Fibroblast of skin of left quadriceps (primary cell): ENCODE measurements at regions not wholly inside any gene's neighbourhood (a gene's known extent, or its start where the extent isn't known, plus 50 kb on each side); places are given as distances from the start of the nearest gene placed in this dataset.
"Not testable (repeated sequence)": the region's sequence is repeated elsewhere in the genome, so short reads cannot be mapped to it uniquely, and the experiment has no call there.

Experiments used
- DNase-seq, 2 experiments: peaks; one replicate each; pipeline ENCODE4 v3.0.0-alpha.2; 2013; ENCODE audit warnings: low read depth in 2 of 2

DNA sequence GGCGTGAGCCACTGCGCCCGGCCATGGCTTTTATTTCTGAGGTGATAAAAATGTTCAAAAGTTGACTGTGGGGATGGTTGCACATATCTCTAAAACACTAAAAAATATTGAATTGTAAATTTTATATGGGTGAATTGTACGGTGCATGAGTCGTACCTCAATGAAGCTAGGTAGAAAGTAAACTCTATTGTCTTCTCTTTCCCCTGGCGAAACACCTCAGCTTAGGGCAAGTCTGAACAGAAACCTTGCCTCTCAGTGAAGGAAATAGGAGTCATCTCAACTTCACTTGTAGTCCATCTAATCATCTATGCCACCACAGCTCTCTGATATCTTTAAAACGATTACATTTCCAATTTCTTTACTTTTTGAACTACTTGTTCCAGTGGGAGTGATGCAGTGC is 309.6 kb downstream of the SPATA31A1 start:
- not testable (repeated sequence) for DNase-seq

DNA sequence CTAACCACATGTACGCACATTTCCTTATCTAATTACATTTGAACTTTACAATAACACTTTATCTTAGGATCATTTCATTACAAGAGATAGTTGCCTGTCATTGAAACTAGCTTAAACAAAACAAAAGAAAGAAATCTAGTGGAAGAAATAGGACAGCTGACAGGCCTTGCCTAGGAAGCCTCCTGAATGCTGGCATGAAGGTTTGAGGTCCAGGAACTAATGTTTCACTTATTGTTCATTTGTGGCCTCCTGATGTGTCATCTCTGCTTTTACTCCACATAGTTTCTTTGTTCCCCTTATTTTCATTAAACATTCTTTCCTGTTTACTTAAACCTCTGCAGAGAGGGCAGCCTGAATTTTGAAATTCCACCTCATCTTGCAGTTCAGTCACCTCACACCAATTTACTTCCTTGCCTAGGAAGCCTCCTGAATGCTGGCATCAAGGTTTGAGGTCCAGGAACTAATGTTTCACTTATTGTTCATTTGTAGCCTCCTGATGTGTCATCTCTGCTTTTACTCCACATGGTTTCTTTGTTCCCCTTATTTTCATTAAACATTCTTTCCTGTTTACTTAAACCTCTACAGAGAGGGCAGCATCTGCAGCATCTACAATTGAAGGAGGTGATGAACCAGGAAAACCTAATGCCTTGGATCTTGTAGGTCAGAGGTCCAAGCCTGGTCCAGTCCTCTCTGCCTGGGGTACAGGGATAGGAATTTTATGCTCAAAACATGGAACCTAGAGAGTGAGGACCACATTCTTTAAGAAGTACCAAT is 319.2 kb downstream of the SPATA31A1 start:
- DNase-seq = not testable (repeated sequence)

DNA sequence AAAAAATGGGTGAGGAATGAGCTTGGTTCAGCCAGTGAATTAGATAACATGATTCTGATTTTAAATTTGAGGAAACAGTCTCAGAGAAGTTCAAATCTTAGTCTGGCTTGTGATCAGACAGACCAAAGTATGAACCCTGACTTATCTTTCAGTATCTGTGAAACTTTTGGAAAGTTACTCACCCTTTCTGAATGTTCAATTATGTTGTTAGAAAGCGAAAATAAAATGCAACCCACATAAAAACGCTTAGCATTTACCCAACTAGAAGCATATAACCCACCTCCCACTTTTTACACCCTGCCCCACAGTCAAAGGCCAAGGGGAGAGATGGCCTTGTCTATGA is 319.7 kb downstream of the SPATA31A1 start:
- DNase-seq = not testable (repeated sequence)

DNA sequence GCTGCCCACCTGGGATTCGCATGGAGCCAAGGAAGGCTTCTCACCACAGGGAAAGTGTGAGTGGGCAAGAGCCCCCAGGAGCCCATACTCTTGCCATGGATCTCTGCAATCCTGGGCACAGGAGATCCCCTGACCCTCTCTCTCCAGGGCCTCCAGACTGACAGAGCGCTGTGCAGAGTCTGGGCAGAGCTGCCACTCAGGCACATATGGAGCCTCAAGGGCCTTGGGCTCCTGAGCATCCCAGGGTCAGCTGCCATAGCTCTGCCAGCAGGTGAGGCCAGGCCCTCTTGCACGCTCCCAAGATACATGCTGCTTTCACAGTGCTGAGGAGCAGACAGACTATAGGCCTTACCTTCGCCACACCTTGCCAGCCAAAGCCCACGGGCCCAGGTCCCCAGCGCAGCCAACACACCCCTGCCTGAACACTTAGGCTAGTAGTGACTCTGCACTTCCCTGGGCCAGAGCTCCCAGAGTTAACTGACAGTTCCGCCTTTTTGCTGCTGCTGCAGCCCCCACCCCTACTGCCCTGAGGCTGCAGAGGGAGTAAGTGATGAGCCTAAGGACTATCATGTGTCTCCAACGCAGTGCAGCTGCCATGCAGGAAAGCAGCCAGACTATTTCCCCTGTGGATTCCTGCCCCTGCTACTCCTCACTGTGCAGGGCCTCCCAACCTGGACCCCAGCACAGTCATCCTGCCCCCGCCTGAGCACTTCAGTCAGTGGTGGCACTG is 323.2 kb downstream of the SPATA31A1 start:
- DNase-seq = not testable (repeated sequence)

DNA sequence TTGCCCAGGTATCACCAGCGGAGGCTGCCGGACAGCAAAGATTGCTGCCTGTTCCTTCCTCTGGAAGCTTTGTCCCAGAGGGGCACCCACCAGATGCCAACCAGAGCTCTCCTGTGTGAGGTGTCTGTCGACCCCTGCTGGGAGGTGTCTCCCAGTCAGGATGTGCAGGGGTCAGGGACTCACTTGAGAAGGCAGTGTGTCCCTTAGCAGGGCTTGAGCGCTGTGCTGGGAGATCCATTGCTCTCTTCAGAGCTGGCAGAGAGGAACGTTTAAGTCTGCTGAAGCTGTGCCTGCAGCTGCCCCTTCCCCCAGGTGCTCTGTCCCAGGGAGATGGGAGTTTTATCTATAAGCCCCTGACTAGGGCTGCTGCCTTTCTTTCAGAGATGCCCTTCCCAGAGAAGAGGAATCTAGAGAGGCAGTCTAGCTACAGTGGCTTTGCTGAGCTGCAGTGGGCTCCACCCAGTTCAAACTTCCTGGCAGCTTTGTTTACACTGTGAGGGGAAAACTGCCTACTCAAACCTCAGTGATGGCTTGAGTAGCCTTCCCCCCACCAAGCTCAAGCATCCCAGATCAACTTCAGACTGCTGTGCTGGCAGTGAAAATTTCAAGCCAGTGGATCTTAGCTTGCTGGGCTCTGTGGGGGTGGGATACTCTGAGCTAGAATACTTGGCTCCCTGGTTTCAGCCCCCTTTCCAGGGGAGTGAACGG is 325.4 kb downstream of the SPATA31A1 start:
- not testable (repeated sequence) for DNase-seq

DNA sequence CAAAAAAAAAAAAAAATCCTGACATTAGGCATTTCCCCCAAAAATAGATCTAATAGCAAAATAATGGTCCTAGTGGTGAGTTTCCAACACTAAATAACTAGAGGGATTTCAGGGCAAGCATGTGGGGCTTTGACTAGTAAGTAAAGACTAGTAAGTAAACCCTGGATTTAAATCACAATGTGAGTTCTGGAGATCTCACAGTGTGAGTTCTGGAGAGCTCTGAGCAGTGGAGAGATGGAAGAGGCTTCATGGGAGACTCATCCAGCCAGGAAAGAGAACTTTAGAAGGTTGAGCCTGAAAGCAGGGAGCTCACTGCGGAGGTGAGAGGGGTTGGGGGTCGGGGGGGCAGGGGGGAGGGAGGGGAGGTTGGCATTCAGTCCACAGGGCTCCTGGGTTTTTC is 373.4 kb downstream of the SPATA31A1 start:
- not testable (repeated sequence) for DNase-seq

DNA sequence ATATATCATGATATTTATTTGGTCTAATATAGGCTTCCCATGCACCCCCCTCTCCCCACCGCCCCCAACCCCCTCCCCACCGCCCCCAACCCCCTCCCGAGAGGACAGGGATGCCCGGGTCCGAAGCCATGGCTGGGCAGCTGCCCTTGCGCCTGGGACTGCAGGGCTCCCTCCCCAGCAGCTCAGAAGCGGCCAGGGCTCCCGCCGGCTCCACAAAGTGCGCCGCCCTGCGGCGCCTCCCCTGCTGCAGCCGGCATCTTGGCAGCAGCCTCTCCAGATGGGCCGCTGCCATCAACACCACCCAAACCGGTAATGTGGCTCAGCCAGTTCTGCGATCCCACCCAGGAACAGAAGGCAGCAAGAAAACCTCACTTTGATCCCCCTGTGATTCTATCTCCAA is 389.4 kb downstream of the SPATA31A1 start:
- DNase-seq = not testable (repeated sequence)

DNA sequence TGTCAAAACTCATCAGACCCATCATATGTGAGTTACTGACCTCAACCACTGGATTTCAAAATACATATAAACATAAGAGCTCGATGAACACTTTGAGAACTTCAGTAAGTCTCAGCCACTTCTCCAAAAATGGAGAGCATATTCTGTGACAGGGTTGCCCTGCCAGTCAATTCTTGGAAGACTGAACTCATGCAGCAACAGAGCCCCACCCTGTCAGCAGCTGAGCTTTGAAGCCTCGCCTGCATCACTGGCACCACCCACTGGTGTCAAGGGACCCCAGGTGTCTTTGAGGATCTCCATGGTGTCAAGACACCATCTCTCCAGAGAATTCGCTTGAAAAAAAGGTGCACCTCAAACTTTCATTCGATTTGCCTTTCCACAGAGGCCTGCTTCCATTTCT is 420.1 kb downstream of the SPATA31A1 start:
- not testable (repeated sequence) for DNase-seq

DNA sequence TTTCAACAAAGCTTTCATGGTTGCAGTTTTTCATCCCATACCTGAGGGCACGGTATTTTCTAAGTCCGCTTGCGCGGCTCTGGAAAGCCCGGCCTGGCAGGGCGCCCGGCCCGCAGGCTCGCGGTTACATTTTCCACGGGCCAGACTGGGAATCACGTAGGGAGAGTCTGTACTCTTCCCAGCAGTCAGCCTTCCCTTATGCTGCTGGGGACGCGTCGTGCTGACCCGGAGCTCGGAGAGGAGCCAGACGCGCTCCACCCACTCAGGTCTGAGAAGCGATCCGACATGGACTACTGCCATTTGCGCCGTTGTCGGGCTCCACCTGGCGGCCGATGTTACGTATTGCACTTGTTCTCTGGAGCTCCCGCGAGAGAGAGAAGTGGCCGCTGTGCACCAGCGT is 435.9 kb downstream of the SPATA31A1 start:
- not testable (repeated sequence) for DNase-seq

DNA sequence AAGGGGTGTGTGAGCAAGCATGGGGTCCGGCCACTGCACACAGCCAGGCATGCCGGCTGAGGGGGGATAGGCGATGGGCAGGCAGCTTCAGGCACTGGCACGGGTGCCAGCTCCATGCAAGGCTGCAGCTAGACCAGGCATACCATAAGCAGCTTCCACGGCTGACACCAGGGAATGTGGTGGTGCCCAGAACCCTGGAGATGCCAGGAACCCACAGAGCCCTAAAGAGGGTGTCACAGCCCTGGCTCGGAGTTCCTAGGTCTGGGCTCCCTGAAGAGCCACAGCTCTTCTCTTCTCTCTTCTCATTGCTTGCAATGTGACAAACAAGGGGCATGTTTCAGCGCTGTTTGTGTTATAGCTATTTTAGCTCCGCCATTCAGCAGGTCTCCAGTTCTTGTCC is 442.5 kb downstream of the SPATA31A1 start:
- not testable (repeated sequence) for DNase-seq

DNA sequence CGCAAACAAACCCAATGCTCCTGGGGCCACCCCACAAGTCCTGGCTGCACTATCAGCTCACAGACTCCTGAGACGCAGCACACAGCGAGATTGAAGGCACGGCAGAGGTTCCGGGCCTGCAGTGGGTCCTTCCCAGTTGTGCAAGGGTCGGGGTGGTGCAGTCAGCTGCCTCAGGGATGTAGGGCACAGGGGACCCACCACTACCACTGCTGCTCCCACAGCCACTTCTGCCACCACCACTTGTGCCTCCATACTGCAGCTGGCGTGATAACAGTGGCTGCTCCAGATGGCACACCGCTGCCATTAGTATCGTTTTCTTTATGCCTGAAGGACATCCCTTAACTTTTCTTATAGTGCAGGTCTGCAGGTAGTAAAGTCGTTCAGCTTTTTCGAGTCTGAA is 443.8 kb downstream of the SPATA31A1 start:
- DNase-seq = not testable (repeated sequence)

DNA sequence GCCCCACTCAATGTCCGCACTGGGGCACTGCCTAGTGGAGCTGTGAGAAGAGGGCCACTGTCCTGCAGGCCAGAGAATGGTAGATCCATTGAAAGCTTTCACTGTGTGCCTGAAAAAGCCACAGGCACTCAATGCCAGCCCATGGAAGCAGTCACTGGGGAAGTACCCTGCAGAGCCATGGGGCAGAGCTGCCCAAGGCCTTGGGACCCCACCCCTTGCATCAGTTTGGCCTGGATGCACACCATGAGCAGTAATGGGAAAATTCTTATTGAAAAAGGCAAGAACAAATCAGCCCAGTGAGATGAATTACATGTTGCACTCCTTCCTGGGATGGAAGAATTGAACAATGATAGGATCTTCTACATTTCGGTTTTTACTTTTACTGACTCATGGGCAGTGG is 447.1 kb downstream of the SPATA31A1 start:
- not testable (repeated sequence) for DNase-seq

DNA sequence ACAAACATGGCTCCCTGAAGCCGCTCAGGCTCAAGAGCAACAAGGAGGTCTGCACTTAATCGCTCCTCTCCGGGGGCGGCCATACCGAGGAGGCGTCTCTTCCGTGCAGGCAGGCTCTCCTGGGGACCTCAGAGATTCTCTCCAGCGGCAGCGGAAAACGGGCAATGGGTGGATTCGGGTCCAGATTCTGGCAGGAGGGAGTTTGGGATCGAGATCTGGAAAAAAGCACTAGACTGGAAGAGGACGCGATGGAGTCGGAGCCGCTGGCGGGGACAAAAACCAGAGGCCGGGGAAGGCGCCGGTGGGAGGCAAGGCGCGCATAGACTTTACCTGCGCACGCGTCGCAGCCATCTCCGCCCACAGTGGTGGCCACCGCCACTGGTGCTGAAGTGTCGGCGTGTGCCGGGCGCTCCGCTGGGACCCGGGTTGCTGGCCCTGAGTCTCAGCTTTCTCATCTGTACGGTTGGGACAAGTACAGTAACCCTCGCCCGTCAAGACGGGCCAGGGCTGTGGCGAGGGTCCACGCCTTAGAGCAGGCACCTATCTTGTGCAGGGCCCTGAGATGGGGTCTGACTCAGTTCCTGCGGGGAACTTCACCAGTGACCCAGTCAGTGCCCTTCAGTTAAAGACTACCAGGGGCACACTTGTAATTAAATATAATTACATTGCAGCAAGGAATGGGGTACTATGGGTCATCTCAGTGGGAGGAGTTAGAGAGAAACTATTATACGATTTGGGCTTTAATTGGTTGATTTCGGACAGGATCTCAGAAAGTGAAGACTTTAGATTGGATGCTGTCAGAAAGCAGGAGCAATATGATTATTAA is 454.1 kb downstream of the SPATA31A1 start:
- peak; percentile 5 to 15 for DNase-seq

DNA sequence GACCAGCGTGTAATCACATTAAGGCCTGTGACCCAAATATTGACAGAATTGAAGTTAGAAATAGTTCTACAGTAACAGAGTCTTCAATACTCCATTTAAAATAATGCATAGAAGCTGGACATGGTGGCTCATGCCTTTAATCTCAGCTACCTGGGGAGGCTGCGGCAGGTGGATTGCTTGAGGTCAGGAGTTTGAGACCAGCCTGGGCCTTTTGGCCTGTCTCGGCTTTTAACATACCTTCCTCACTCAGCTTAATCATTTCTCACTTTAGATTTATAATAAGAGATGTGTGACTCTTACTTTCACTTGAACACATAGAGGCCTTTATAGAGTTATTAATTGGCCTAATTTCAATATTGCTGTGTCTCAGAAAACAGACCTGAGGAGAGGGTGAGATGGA is 454.9 kb downstream of the SPATA31A1 start:
- DNase-seq = not testable (repeated sequence)

DNA sequence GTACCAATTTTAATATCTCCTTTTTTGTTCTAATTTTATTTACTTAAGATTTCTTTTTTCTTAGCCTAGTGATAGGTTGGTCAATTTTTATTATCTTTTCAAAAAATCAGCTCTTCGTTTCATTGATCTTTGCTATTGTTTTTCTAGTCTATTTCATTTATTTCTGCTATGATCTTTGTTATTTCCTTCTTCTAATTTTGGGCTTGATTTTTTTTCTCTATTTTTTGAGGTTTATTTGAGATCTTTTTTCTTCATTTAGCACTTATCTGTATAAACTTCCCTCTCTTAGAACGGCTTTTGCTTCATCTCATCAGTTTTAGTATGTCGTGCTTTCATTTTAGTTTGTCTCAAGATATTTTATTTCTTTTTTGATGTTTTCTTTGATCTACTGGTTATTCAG is 456.1 kb downstream of the SPATA31A1 start:
- DNase-seq = not testable (repeated sequence)

DNA sequence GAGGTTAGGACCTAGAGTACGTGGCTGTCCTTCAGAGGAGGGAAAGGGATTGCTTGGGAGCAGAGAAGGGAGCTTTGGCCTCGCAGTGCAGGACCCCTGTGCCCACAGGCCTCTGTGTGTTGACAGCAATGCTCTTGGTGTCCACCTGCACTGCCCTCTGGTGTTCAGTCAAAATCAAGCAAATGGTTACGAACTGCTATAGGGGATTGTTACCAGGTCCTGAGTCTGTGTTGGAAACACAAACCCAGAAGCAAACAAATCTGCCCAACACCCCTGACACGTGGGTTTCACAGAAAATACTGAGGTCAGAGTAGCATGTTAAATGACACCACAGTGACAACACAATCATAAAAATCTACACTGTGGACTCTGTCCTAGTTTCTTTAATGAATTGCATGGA is 473.0 kb downstream of the SPATA31A1 start:
- DNase-seq = not testable (repeated sequence)
